HUES6 (cell line): ENCODE measurements at regions not wholly inside any gene's neighbourhood (a gene's known extent, or its start where the extent isn't known, plus 50 kb on each side); places are given as distances from the start of the nearest gene placed in this dataset.

Experiments used
- H3K27ac ChIP-seq: 2 replicates; pipeline ENCODE4 v1.7.0; 2013; ENCODE audit warnings: low read depth, mild to moderate bottlenecking, low read length, inconsistent platforms
- H3K27me3 ChIP-seq: 2 replicates; pipeline ENCODE4 v1.6.1; 2013; ENCODE audit warnings: low read length; ENCODE audit not compliant: control insufficient read depth, insufficient read depth
- H3K36me3 ChIP-seq: 2 replicates; pipeline ENCODE4 v1.6.1; 2013; ENCODE audit warnings: low read length; ENCODE audit not compliant: control insufficient read depth, insufficient read depth
- H3K4me1 ChIP-seq: 2 replicates; pipeline ENCODE4 v1.6.1; 2013; ENCODE audit warnings: low read length; ENCODE audit not compliant: control insufficient read depth, insufficient read depth
- H3K4me3 ChIP-seq: 2 replicates; pipeline ENCODE4 v1.5.1; 2013; ENCODE audit warnings: low read depth, low read length
- H3K9ac ChIP-seq: one replicate; pipeline ENCODE4 v1.6.1; 2013; ENCODE audit warnings: mild to moderate bottlenecking, low read length
- H3K9me3 ChIP-seq: 2 replicates; pipeline ENCODE4 v1.6.1; 2013; ENCODE audit warnings: low read depth, low read length; ENCODE audit not compliant: control insufficient read depth, insufficient read depth

DNA sequence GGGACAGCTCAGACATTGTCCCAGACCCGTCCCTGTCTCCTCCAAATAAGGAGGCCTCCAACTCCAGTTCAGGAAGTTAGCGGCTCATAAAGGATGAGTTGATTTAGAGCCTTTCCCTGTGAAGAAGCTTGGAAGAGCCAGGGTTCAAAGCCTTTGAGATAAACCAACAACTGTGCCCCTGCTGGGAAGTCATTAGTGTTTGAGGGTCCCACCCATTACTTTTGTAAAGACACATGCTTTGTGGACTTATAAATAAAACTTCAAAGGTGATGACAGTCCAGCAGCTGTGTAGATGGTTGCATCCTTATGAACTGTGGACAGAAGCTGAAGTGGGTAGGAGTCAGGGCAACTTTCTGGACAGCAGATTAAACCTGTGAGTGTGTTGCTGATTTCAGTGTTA is 86.0 kb upstream of the PGRMC2 start:
- H3K9ac ChIP-seq = no peak overlapping the region
- no peak overlapping the region for H3K4me3 ChIP-seq
- no peaks in the 10 kb centered on the region for H3K36me3 ChIP-seq
- no peaks in the 10 kb centered on the region for H3K4me1 ChIP-seq
- peaks cover 41% of the 10 kb centered on the region for H3K9me3 ChIP-seq
- no peak overlapping the region for H3K27ac ChIP-seq
- no peaks in the 10 kb centered on the region for H3K27me3 ChIP-seq

DNA sequence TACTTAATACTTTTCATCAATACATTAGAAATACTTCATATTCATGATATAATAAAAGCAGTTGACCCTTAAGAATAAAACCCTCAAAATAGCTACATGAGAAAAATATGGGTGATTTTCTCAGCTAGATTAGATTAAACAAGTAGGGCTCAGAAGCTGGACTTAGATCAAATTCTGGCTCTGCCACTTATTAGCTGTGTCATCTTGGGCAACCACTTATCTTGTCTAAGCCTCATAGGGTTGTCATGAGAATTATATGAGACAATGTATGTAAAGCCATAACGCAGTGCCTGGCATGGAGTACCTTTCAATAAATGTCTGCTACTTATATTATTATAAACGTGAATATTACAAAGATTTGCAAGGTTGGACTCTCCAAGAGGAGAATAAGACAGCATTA is 84.3 kb upstream of the PGRMC2 start:
- Histone ChIP-seq H3K36me3 (no peaks in the 10 kb centered on the region), H3K27ac (no peak overlapping the region), H3K4me3 (no peak overlapping the region), H3K9ac (no peak overlapping the region), H3K9me3 (peaks cover 35% of the 10 kb centered on the region), H3K27me3 (no peaks in the 10 kb centered on the region), H3K4me1 (no peaks in the 10 kb centered on the region)

DNA sequence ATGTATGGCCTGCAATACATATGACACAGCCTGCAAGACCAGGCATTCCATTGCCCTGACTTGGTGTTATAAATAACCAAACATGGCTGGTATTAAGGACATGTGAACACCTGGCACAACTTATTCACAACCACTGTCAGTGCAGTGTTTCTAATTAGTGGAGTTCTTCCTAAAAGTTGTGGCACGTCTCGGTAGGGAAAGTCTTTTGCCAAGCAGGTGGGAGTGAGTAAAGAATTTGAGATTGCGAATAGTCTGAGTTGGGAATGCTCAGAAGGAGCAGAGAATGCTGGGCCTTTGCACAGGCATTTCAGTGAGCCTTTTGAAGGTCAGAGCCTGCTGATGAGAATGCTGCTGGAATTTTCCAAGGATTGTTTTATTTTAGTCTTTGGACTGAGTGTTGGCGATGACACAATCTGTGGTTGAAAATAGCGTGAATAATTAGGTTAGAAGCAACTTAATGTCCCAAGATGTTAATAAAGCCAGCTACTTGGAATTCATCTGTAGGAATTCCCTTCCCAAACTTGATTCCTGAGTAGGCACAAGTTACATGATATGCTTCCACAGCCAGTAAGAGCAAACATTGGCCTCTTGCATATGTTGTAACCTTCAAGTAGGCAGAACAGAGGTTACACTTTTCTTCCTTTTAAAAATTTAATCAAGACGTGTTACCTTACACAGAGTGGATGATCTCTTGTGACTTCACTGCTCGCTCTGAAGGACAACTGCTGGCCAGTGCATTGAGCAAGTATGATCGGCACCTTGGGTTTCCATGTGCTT is 83.6 kb upstream of the PGRMC2 start:
- Histone ChIP-seq H3K27ac (no peak overlapping the region), H3K9me3 (peaks cover 28% of the 10 kb centered on the region), H3K4me3 (no peak overlapping the region), H3K36me3 (no peaks in the 10 kb centered on the region), H3K27me3 (no peaks in the 10 kb centered on the region), H3K9ac (no peak overlapping the region), H3K4me1 (no peaks in the 10 kb centered on the region)

DNA sequence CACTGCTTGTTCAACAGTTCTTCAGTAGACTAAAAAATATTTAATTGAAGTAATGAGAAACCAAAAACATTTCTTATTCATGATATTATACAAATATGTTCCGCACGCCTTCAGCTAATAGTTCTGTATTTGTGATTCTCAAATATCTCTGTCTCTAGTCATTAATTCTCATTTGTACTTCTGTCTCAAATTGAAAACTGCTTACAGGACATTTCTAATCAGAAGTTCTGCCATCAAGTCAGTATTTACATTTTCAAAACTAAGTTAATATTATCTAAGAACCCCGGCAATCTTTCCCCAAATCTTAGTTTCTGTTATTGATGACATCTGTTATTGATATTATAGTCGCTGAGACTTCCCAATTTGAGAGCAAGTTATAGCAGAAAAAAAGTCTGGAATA is 78.6 kb upstream of the PGRMC2 start:
- H3K9me3 ChIP-seq = peaks cover 21% of the 10 kb centered on the region
- no peak overlapping the region for H3K27ac ChIP-seq
- H3K27me3 ChIP-seq = no peaks in the 10 kb centered on the region

DNA sequence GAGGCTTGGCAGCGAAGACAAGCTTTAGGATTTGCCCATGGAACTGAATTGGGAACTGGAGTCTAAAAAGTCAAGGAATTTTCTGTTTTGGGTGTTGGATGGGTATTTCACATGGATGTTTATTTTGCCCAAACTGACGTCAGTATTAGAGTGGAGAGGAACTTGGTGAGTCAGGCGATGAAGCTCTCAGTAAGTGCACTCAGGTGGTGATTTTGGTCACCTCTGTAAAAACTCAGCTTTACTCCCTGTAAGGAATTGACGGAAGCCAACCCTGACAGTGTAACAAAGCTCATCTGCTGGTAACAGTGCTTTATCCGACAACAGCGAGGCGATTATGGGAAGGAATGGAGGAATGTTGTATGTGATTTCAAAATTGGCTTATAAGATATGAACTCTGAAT is 77.0 kb upstream of the PGRMC2 start:
- H3K27me3 ChIP-seq = no peaks in the 10 kb centered on the region
- peaks cover 13% of the 10 kb centered on the region for H3K9me3 ChIP-seq
- H3K4me3 ChIP-seq = no peak overlapping the region
- no peaks in the 10 kb centered on the region for H3K36me3 ChIP-seq
- peaks cover 15% of the 10 kb centered on the region for H3K4me1 ChIP-seq
- no peak overlapping the region for H3K27ac ChIP-seq
- no peak overlapping the region for H3K9ac ChIP-seq

More for the DNA sequence above, 78.6 kb upstream of the PGRMC2 start:
- Histone ChIP-seq H3K9ac (no peak overlapping the region), H3K4me3 (no peak overlapping the region), H3K36me3 (no peaks in the 10 kb centered on the region), H3K4me1 (peaks cover 15% of the 10 kb centered on the region)

DNA sequence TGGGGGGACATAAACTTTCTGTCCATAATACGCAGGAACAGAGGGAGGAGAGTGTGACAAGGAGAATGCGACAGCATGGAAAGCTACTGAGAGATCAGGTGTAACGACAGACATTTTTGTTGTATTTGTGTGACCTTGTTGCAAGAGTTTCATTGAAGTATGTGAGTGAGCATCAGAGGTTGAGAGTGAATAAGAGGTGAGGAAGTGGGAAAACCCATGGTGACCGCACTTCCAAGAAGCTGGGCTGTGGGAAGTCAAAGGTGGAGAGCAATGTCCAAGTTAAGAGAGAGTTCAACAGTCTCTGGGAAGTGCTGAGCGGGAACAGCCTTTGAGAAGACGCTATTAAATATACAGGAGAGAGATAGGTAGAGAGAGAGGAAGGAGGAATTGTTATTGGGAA is 76.4 kb upstream of the PGRMC2 start:
- H3K9me3 ChIP-seq = peaks cover 9% of the 10 kb centered on the region
- H3K4me1 ChIP-seq = peaks cover 15% of the 10 kb centered on the region
- H3K4me3 ChIP-seq = no peak overlapping the region
- H3K36me3 ChIP-seq = no peaks in the 10 kb centered on the region
- no peak overlapping the region for H3K9ac ChIP-seq
- no peak overlapping the region for H3K27ac ChIP-seq
- H3K27me3 ChIP-seq = no peaks in the 10 kb centered on the region

DNA sequence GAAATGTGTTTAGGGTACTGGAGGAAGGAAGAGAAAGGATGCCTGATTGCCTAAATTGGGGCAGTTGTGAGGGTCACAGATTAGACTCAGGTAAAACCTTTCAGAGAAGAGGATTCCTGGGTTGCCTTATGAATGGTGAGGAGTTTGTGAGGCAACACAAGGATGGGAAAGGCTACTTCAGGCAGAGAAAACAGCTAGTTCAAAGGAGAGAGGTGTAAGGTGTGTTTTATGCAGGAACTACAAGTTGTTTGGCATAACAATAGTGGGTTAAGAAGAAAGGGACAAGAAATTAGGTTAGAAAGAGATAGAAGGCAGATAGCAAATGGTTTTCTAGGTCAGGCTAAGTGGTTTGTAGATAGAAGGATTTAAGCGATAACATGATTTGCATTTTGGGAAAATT is 75.1 kb upstream of the PGRMC2 start:
- Histone ChIP-seq H3K27ac (no peak overlapping the region), H3K36me3 (no peaks in the 10 kb centered on the region), H3K4me3 (no peak overlapping the region), H3K9me3 (peaks cover 12% of the 10 kb centered on the region; the same call in 1 of the 2 replicates), H3K9ac (no peak overlapping the region), H3K27me3 (no peaks in the 10 kb centered on the region), H3K4me1 (peaks cover 15% of the 10 kb centered on the region)

DNA sequence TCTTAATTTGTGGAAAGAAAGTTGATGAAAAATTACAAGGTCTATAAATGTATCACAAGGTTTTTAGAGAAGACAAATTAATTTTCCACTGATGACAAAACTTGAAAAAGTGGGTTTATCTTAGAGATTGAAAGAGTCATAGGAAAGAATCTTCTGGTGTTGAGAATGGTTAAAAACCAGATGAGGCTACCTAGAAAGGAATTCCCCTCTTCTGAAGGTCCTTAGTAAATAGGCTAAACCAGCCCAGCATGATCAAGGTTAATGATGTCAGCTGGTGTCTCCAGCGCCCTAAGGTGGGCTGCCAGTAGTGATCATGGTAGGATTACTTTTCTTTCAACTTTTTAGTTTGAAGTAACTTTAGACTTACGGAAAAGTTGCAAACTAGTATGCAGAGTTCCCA is 71.8 kb upstream of the PGRMC2 start:
- Histone ChIP-seq H3K27ac (no peak overlapping the region), H3K27me3 (no peaks in the 10 kb centered on the region), H3K4me1 (peaks cover 26% of the 10 kb centered on the region), H3K9ac (no peak overlapping the region), H3K36me3 (no peaks in the 10 kb centered on the region), H3K4me3 (no peak overlapping the region), H3K9me3 (peaks cover 20% of the 10 kb centered on the region)

DNA sequence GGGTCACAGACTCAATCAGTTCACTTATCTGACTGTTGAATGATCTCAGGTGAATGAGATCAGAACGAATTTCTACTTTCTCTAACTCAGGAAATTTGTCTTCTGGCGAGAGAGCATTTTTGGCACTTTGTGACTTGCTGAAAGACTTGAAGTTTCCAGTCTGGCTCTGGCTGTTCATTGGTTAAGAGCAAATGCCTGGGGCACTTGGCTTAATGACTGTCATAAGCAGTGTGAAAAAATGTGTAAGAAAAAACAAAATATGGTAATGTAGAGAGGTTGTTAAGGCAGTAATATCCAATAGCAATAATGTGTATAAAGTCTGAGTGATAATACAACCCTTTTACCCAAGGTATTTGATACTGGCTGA is 71.3 kb upstream of the PGRMC2 start:
- Histone ChIP-seq H3K36me3 (no peaks in the 10 kb centered on the region), H3K27me3 (no peaks in the 10 kb centered on the region), H3K27ac (no peak overlapping the region), H3K4me1 (peaks cover 31% of the 10 kb centered on the region), H3K4me3 (no peak overlapping the region), H3K9me3 (peaks cover 20% of the 10 kb centered on the region), H3K9ac (no peak overlapping the region)

DNA sequence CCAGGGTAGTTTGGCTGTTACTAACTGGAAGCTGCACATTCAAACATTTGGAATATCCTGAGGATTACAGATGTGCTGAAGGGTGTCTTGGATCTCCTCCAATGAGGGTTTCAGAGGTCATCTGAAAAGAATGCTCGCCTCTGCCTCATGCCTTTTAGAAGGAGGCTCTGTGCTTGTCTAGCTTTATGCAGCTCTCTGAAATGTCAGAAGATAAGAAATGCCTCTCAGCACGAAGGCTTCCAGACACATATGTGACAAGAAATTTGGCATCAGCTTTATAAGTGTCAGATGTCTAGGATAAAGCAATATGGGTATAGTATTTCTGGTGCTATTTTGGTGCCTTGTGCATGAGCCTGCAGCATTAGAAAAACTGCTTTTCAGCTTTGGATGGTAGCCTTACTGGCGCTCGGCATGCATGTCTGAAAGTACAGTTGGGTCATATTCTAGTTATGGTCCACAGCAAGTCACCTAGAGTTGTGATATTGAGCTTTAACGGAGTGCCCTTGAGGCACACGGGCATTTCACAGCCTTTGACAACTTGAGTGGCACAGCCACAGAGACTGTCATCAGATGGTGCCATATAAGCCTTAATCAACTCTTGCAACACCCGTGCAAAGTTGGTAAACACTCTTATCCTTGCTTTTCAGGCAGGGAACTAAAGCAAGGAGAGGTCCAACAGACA is 70.8 kb upstream of the PGRMC2 start:
- Histone ChIP-seq H3K4me1 (peaks cover 31% of the 10 kb centered on the region), H3K36me3 (no peaks in the 10 kb centered on the region), H3K9ac (no peak overlapping the region), H3K27me3 (no peaks in the 10 kb centered on the region), H3K9me3 (peaks cover 20% of the 10 kb centered on the region), H3K27ac (no peak overlapping the region), H3K4me3 (no peak overlapping the region)

DNA sequence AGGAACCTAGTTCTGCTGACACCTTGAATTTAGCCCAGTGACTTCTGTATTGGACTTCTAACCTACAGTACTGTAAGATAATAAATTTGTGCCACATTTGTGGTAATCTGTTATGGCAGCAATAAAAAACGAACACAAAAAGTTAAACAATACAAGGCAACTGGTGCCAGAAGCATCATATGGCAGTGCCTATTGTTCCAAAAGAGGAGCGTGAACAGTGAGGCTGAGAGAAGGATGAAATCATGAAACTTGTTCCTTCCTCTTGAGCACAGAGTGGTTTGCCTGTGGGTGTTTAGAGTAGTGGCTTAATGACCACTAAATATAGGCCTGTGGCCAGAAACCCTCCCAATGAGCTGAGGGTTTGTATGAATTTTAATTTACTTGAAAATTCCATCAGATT is 69.7 kb upstream of the PGRMC2 start:
- no peak overlapping the region for H3K4me3 ChIP-seq
- no peak overlapping the region for H3K9ac ChIP-seq
- H3K27ac ChIP-seq = no peak overlapping the region
- H3K36me3 ChIP-seq = no peaks in the 10 kb centered on the region
- H3K9me3 ChIP-seq = peaks cover 20% of the 10 kb centered on the region
- H3K27me3 ChIP-seq = no peaks in the 10 kb centered on the region
- H3K4me1 ChIP-seq = peaks cover 21% of the 10 kb centered on the region
